ENCODE measurements at regions not wholly inside any gene's neighbourhood (a gene's known extent, or its start where the extent isn't known, plus 50 kb on each side); places are given as distances from the start of the nearest gene placed in this dataset.

DNA sequence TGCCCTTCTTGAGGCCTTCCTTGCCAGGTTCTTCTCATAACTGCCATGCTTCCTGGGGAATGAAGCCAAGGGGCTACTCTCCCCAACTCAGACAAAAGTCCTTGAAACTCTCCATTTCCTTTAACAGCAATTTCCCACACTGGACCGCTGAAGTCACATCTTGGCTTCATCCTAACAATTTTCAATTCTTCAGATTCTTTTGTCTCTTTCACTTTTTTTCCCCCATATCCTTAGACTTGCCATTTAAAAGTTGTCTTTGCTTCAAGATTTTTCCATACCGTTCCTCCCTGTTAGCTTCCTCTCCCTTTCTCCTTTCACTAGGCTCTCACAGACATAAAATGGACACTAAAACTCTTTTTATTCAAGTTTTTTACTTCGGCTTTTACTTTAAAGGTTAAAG lies 93.1 kb upstream of the ITGA1 start:
- no peaks in the 10 kb centered on the region for H3K79me2 ChIP-seq (ENCODE audit: low read length)
- H3F3A ChIP-seq (ENCODE audit: low read length, unreplicated experiment): no peaks in the 10 kb centered on the region
- H3K27me3 ChIP-seq (ENCODE audit: low read length): peaks cover 3% of the 10 kb centered on the region; the same call in 1 of the 2 replicates
- intact Hi-C loops (cut with micrococcal nuclease): loop anchor here (5.0 kb wide), 1 partner anchor 108 kb away; no protein-coding TSS in a partner anchor
- no peak for DNase-seq
- ATAC-seq: no peak
- H3K4me3 ChIP-seq (ENCODE audit: low read length): no peak overlapping the region
- no peaks in the 10 kb centered on the region for H3K9me2 ChIP-seq (replicated peaks; ENCODE audit: low read length)
- no peak overlapping the region for H2AFZ ChIP-seq (ENCODE audit: low read length)
- H3K27ac ChIP-seq (ENCODE audit: low read length): no peak overlapping the region
- H3K9ac ChIP-seq (ENCODE audit: low read length): no peak overlapping the region
- CTCF ChIA-PET: interaction anchor here (0.7 kb wide), 1 partner anchor 104 kb away, joined by 4 read pairs; no protein-coding TSS in a partner anchor
- POLR2A ChIA-PET (ENCODE audit: unreplicated experiment): no interaction called here
- TF ChIP-seq EZH2phosphoT487 (IDR thresholded peaks at IDR 0.05; ENCODE audit: borderline replicate concordance, low read length) (no peak), EZH2 (IDR thresholded peaks at IDR 0.05; ENCODE audit: low read length, unreplicated experiment) (no peak)
- TF ChIP-seq, protein P1, sequence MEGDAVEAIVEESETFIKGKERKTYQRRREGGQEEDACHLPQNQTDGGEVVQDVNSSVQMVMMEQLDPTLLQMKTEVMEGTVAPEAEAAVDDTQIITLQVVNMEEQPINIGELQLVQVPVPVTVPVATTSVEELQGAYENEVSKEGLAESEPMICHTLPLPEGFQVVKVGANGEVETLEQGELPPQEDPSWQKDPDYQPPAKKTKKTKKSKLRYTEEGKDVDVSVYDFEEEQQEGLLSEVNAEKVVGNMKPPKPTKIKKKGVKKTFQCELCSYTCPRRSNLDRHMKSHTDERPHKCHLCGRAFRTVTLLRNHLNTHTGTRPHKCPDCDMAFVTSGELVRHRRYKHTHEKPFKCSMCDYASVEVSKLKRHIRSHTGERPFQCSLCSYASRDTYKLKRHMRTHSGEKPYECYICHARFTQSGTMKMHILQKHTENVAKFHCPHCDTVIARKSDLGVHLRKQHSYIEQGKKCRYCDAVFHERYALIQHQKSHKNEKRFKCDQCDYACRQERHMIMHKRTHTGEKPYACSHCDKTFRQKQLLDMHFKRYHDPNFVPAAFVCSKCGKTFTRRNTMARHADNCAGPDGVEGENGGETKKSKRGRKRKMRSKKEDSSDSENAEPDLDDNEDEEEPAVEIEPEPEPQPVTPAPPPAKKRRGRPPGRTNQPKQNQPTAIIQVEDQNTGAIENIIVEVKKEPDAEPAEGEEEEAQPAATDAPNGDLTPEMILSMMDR (conservative IDR thresholded peaks at IDR 0.05; ENCODE audit: low read depth, low read length): no peak
- peaks cover 6% of the 10 kb centered on the region; the same call in 1 of the 2 replicates for H3K4me1 ChIP-seq (ENCODE audit: insufficient read depth, low read length)
- H4K20me1 ChIP-seq (ENCODE audit: low read length): no peaks in the 10 kb centered on the region
- H3K36me3 ChIP-seq (ENCODE audit: low read depth, low read length): no peaks in the 10 kb centered on the region; the same call in 1 of the 2 replicates
- H3K4me2 ChIP-seq (ENCODE audit: low read length): no peak overlapping the region
- no TSS peak for BruUV-seq (replicated peaks)
- H3K9me3 ChIP-seq (ENCODE audit: low read length): no peaks in the 10 kb centered on the region

DNA sequence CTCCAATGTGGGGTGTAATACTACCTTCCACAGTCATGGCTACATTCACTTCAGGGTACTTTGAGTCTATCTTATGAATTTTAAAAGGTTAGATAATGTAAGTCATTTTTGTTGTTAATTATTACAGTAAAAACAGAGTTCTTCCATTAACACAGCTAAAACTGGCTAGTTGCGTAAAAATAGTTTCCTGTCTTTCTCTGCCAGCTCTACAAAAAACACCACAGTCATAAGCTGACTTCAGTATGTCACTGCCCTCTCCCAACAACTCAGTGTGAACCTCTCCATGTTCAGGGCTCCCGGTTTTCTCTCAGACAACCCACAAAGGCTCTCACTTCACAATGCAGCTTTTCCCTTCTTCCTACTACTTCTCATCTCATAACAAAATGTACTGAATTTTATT lies 84.8 kb upstream of the ITGA1 start:
- ATAC-seq (no peak), DNase-seq (no peak)
- Histone ChIP-seq H3K27ac (ENCODE audit: low read length) (no peak overlapping the region), H2AFZ (ENCODE audit: low read length) (no peak overlapping the region), H4K20me1 (ENCODE audit: low read length) (no peaks in the 10 kb centered on the region), H3K9ac (ENCODE audit: low read length) (no peak overlapping the region), H3K4me3 (ENCODE audit: low read length) (no peak overlapping the region), H3K9me2 (replicated peaks; ENCODE audit: low read length) (no peaks in the 10 kb centered on the region), H3F3A (ENCODE audit: low read length, unreplicated experiment) (no peaks in the 10 kb centered on the region), H3K27me3 (ENCODE audit: low read length) (no peaks in the 10 kb centered on the region), H3K36me3 (ENCODE audit: low read depth, low read length) (no peaks in the 10 kb centered on the region), H3K79me2 (ENCODE audit: low read length) (no peaks in the 10 kb centered on the region), H3K9me3 (ENCODE audit: low read length) (no peaks in the 10 kb centered on the region), H3K4me2 (ENCODE audit: low read length) (no peak overlapping the region), H3K4me1 (ENCODE audit: insufficient read depth, low read length) (no peaks in the 10 kb centered on the region)
- CTCF ChIA-PET: no interaction called here
- POLR2A ChIA-PET (ENCODE audit: unreplicated experiment): no interaction called here
- no TSS peak for BruUV-seq (replicated peaks)
- intact Hi-C loops (cut with micrococcal nuclease): no loop called here
- TF ChIP-seq EZH2 (IDR thresholded peaks at IDR 0.05; ENCODE audit: low read length, unreplicated experiment): no peak
- TF ChIP-seq EZH2phosphoT487 (IDR thresholded peaks at IDR 0.05; ENCODE audit: borderline replicate concordance, low read length): no peak
- TF ChIP-seq, protein P1 (conservative IDR thresholded peaks at IDR 0.05; ENCODE audit: low read depth, low read length): no peak

DNA sequence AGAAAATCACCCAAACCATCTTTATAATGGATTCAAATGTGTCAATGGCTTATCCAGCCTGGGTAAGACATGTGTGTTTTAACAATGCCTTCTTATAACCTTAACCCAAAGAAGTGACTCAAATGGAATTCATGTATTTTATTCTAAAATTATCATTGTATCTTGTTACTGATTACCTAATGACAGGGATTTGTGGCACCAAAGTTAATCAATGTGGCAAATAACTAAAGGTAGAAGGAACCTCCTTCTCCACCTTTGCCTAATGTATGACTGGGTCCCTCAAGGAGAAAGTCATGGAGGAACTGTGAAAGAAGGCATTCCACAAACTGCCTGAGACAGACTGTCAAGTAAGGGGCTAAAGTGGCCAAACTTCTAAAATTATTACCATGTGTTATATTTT lies 84.4 kb upstream of the ITGA1 start:
- no TSS peak for BruUV-seq (replicated peaks)
- H3K4me1 ChIP-seq (ENCODE audit: insufficient read depth, low read length): no peaks in the 10 kb centered on the region
- no peaks in the 10 kb centered on the region for H3K9me2 ChIP-seq (replicated peaks; ENCODE audit: low read length)
- intact Hi-C loops (cut with micrococcal nuclease): no loop called here
- no peaks in the 10 kb centered on the region for H3K27me3 ChIP-seq (ENCODE audit: low read length)
- H2AFZ ChIP-seq (ENCODE audit: low read length): no peak overlapping the region
- DNase-seq: no peak
- TF ChIP-seq, protein P1 (conservative IDR thresholded peaks at IDR 0.05; ENCODE audit: low read depth, low read length): no peak
- TF ChIP-seq EZH2 (IDR thresholded peaks at IDR 0.05; ENCODE audit: low read length, unreplicated experiment) (no peak), EZH2phosphoT487 (IDR thresholded peaks at IDR 0.05; ENCODE audit: borderline replicate concordance, low read length) (no peak)
- H4K20me1 ChIP-seq (ENCODE audit: low read length): no peaks in the 10 kb centered on the region
- H3K9me3 ChIP-seq (ENCODE audit: low read length): no peaks in the 10 kb centered on the region
- no peaks in the 10 kb centered on the region for H3K79me2 ChIP-seq (ENCODE audit: low read length)
- no peak overlapping the region for H3K4me3 ChIP-seq (ENCODE audit: low read length)
- no peaks in the 10 kb centered on the region for H3F3A ChIP-seq (ENCODE audit: low read length, unreplicated experiment)
- H3K9ac ChIP-seq (ENCODE audit: low read length): no peak overlapping the region
- no peak overlapping the region for H3K27ac ChIP-seq (ENCODE audit: low read length)
- H3K36me3 ChIP-seq (ENCODE audit: low read depth, low read length): no peaks in the 10 kb centered on the region
- ChIA-PET CTCF (no interaction called here), POLR2A (ENCODE audit: unreplicated experiment) (no interaction called here)
- ATAC-seq: no peak
- no peak overlapping the region for H3K4me2 ChIP-seq (ENCODE audit: low read length)

Data from PC-3 (cell line).